Dendritic cell treated with granulocyte-macrophage colony-stimulating factor and Interleukin-4, amounts not matched to agents 40 ng/mL and 50 ng/mL, for 4 days (primary cell): ENCODE measurements at regions not wholly inside any gene's neighbourhood (a gene's known extent, or its start where the extent isn't known, plus 50 kb on each side); places are given as distances from the start of the nearest gene placed in this dataset.

Source experiments
- H3K27ac Mint-ChIP-seq: one replicate; pipeline ENCODE4 v1.8.0; 2022; ENCODE audit warnings: mild to moderate bottlenecking, mixed read lengths
- H3K27me3 Mint-ChIP-seq: one replicate; pipeline ENCODE4 v1.8.0; 2022; ENCODE audit warnings: mild to moderate bottlenecking, mixed read lengths
- H3K36me3 Mint-ChIP-seq: one replicate; pipeline ENCODE4 v1.8.0; 2022; ENCODE audit warnings: low read depth, mixed read lengths
- H3K4me1 Mint-ChIP-seq: one replicate; pipeline ENCODE4 v1.8.0; 2022; ENCODE audit warnings: low read depth, mixed read lengths
- H3K4me3 Mint-ChIP-seq: one replicate; pipeline ENCODE4 v1.8.0; 2022; ENCODE audit warnings: mild to moderate bottlenecking, moderate library complexity, mixed read lengths
- H3K9me3 Mint-ChIP-seq: one replicate; pipeline ENCODE4 v1.8.0; 2022; ENCODE audit warnings: mixed read lengths
- intact Hi-C: fragments of 100-400 bp; cut with micrococcal nuclease; formaldehyde crosslinking; loops from one replicate; pipeline ENCODE4 v1.15.0; 2022

GRCh38 chr6:84500726-84501125 is 263.7 kb downstream of the TBX18 start:
- Mint-ChIP-seq H3K4me1 (no peaks in the 10 kb centered on the region), H3K4me3 (no peak overlapping the region), H3K36me3 (no peaks in the 10 kb centered on the region), H3K9me3 (peaks cover 21% of the 10 kb centered on the region), H3K27me3 (no peaks in the 10 kb centered on the region), H3K27ac (no peak overlapping the region)
- intact Hi-C loops, result no loop called here

- Mint-ChIP-seq H3K27me3 (no peaks in the 10 kb centered on the region), H3K4me3 (no peak overlapping the region), H3K4me1 (no peaks in the 10 kb centered on the region), H3K9me3 (peaks cover 21% of the 10 kb centered on the region), H3K27ac (no peak overlapping the region), H3K36me3 (no peaks in the 10 kb centered on the region)
- intact Hi-C loops, result no loop called here
Observed at GRCh38 chr6:84498905-84499304, 265.5 kb downstream of the TBX18 start.

GRCh38 chr6:84492241-84493165 is 265.1 kb upstream of the CEP162 start:
- H3K36me3 Mint-ChIP-seq, result no peaks in the 10 kb centered on the region
- no peaks in the 10 kb centered on the region for H3K4me1 Mint-ChIP-seq
- intact Hi-C loops, result no loop called here
- no peak overlapping the region for H3K4me3 Mint-ChIP-seq
- H3K27me3 Mint-ChIP-seq, result no peaks in the 10 kb centered on the region
- peaks cover 12% of the 10 kb centered on the region for H3K9me3 Mint-ChIP-seq
- H3K27ac Mint-ChIP-seq, result no peak overlapping the region

GRCh38 chr6:84489598-84489997 is 262.2 kb upstream of the CEP162 start:
- Mint-ChIP-seq H3K27me3 (no peaks in the 10 kb centered on the region), H3K36me3 (no peaks in the 10 kb centered on the region), H3K27ac (no peak overlapping the region), H3K4me1 (no peaks in the 10 kb centered on the region), H3K9me3 (peaks cover 12% of the 10 kb centered on the region), H3K4me3 (no peak overlapping the region)
- intact Hi-C loops, result no loop called here

- Mint-ChIP-seq H3K9me3 (peaks cover 22% of the 10 kb centered on the region), H3K4me1 (no peaks in the 10 kb centered on the region), H3K27ac (no peak overlapping the region), H3K27me3 (no peaks in the 10 kb centered on the region), H3K36me3 (no peaks in the 10 kb centered on the region), H3K4me3 (no peak overlapping the region)
- intact Hi-C loops, result no loop called here
Observed at GRCh38 chr6:84486526-84486925, 259.1 kb upstream of the CEP162 start.

- no peak overlapping the region for H3K27ac Mint-ChIP-seq
- H3K4me1 Mint-ChIP-seq, result no peaks in the 10 kb centered on the region
- peaks cover 17% of the 10 kb centered on the region for H3K9me3 Mint-ChIP-seq
- no peaks in the 10 kb centered on the region for H3K27me3 Mint-ChIP-seq
- H3K36me3 Mint-ChIP-seq, result no peaks in the 10 kb centered on the region
- intact Hi-C loops, result no loop called here
- H3K4me3 Mint-ChIP-seq, result no peak overlapping the region
Observed at GRCh38 chr6:84469144-84469543, 241.7 kb upstream of the CEP162 start.

- Mint-ChIP-seq H3K4me3 (no peak overlapping the region), H3K9me3 (peaks cover 12% of the 10 kb centered on the region), H3K27ac (no peak overlapping the region), H3K27me3 (no peaks in the 10 kb centered on the region), H3K36me3 (no peaks in the 10 kb centered on the region), H3K4me1 (no peaks in the 10 kb centered on the region)
- intact Hi-C loops, result no loop called here
Observed at GRCh38 chr6:84467296-84467695, 239.9 kb upstream of the CEP162 start.

- H3K4me3 Mint-ChIP-seq, result no peak overlapping the region
- intact Hi-C loops, result no loop called here
- no peaks in the 10 kb centered on the region for H3K4me1 Mint-ChIP-seq
- H3K27me3 Mint-ChIP-seq, result no peaks in the 10 kb centered on the region
- H3K9me3 Mint-ChIP-seq, result peaks cover 4% of the 10 kb centered on the region
- no peaks in the 10 kb centered on the region for H3K36me3 Mint-ChIP-seq
- no peak overlapping the region for H3K27ac Mint-ChIP-seq
Observed at GRCh38 chr6:84466511-84466910, 239.1 kb upstream of the CEP162 start.

GRCh38 chr6:84464471-84464870 is 237.0 kb upstream of the CEP162 start:
- Mint-ChIP-seq H3K9me3 (no peaks in the 10 kb centered on the region), H3K36me3 (no peaks in the 10 kb centered on the region), H3K4me3 (no peak overlapping the region), H3K27me3 (no peaks in the 10 kb centered on the region), H3K27ac (no peak overlapping the region), H3K4me1 (no peaks in the 10 kb centered on the region)
- intact Hi-C loops, result no loop called here

- no peaks in the 10 kb centered on the region for H3K9me3 Mint-ChIP-seq
Observed at GRCh38 chr6:84462698-84463097, 235.3 kb upstream of the CEP162 start.

GRCh38 chr6:84461461-84461860 is 234.0 kb upstream of the CEP162 start:
- Mint-ChIP-seq H3K27ac (no peak overlapping the region), H3K4me3 (no peak overlapping the region), H3K4me1 (no peaks in the 10 kb centered on the region), H3K27me3 (no peaks in the 10 kb centered on the region), H3K36me3 (no peaks in the 10 kb centered on the region), H3K9me3 (no peaks in the 10 kb centered on the region)
- intact Hi-C loops, result no loop called here

More at GRCh38 chr6:84462698-84463097, 235.3 kb upstream of the CEP162 start:
- Mint-ChIP-seq H3K36me3 (no peaks in the 10 kb centered on the region), H3K27me3 (no peaks in the 10 kb centered on the region), H3K4me1 (no peaks in the 10 kb centered on the region), H3K4me3 (no peak overlapping the region), H3K27ac (no peak overlapping the region)
- intact Hi-C loops, result no loop called here

GRCh38 chr6:84460491-84460890 is 233.0 kb upstream of the CEP162 start:
- no peaks in the 10 kb centered on the region for H3K4me1 Mint-ChIP-seq
- H3K27me3 Mint-ChIP-seq, result no peaks in the 10 kb centered on the region
- H3K27ac Mint-ChIP-seq, result no peak overlapping the region
- no peaks in the 10 kb centered on the region for H3K9me3 Mint-ChIP-seq
- H3K4me3 Mint-ChIP-seq, result no peak overlapping the region
- no peaks in the 10 kb centered on the region for H3K36me3 Mint-ChIP-seq
- intact Hi-C loops, result no loop called here

GRCh38 chr6:84459401-84459800 is 232.0 kb upstream of the CEP162 start:
- H3K4me3 Mint-ChIP-seq, result no peak overlapping the region
- no peaks in the 10 kb centered on the region for H3K9me3 Mint-ChIP-seq
- H3K36me3 Mint-ChIP-seq, result no peaks in the 10 kb centered on the region
- no peak overlapping the region for H3K27ac Mint-ChIP-seq
- intact Hi-C loops, result no loop called here
- H3K27me3 Mint-ChIP-seq, result no peaks in the 10 kb centered on the region
- H3K4me1 Mint-ChIP-seq, result no peaks in the 10 kb centered on the region

- Mint-ChIP-seq H3K27me3 (no peaks in the 10 kb centered on the region), H3K36me3 (no peaks in the 10 kb centered on the region), H3K9me3 (no peaks in the 10 kb centered on the region), H3K4me3 (no peak overlapping the region), H3K4me1 (no peaks in the 10 kb centered on the region), H3K27ac (no peak overlapping the region)
- intact Hi-C loops, result no loop called here
Observed at GRCh38 chr6:84458271-84458670, 230.8 kb upstream of the CEP162 start.

- no peaks in the 10 kb centered on the region for H3K4me1 Mint-ChIP-seq
- H3K27ac Mint-ChIP-seq, result no peak overlapping the region
- intact Hi-C loops, result no loop called here
- no peaks in the 10 kb centered on the region for H3K9me3 Mint-ChIP-seq
- no peaks in the 10 kb centered on the region for H3K27me3 Mint-ChIP-seq
- H3K36me3 Mint-ChIP-seq, result no peaks in the 10 kb centered on the region
- no peak overlapping the region for H3K4me3 Mint-ChIP-seq
Observed at GRCh38 chr6:84457276-84457675, 229.8 kb upstream of the CEP162 start.
